ENCODE measurements at regions not wholly inside any gene's neighbourhood (a gene's known extent, or its start where the extent isn't known, plus 50 kb on each side); places are given as distances from the start of the nearest gene placed in this dataset.
A peak's percentile ranks its signal among the peaks of the same experiment; 100 is the strongest.

- no peak for TF ChIP-seq CTCF (IDR thresholded peaks at IDR 0.05; ENCODE audit: unreplicated experiment)
- Mint-ChIP-seq H3K27me3 (ENCODE audit: insufficient read depth, unreplicated experiment) (no peaks in the 10 kb centered on the region), H3K27ac (ENCODE audit: low read depth, unreplicated experiment) (no peak overlapping the region), H3K36me3 (ENCODE audit: insufficient read depth, unreplicated experiment) (peaks cover 6% of the 10 kb centered on the region), H3K4me3 (ENCODE audit: unreplicated experiment) (no peak overlapping the region), H3K9me3 (ENCODE audit: unreplicated experiment) (no peaks in the 10 kb centered on the region), H3K4me1 (ENCODE audit: insufficient read depth, unreplicated experiment) (no peaks in the 10 kb centered on the region)
- DNase-seq (ENCODE audit: unreplicated experiment) = peak; percentile 69
- BruUV-seq (replicated peaks) = no TSS peak
- intact Hi-C loops (cut with micrococcal nuclease) = no loop called here
- ChIA-PET POLR2A (no interaction called here), CTCF (interaction anchor here (0.6 kb wide), 1 partner anchor 1552 kb away, joined by 3 read pairs; no protein-coding TSS in a partner anchor)
These were observed 347.2 kb downstream of the DMAC1 start for GRCh38 chr9:7452378-7452777.

- H3K4me3 Mint-ChIP-seq (ENCODE audit: unreplicated experiment) = no peak overlapping the region
- H3K4me1 Mint-ChIP-seq (ENCODE audit: insufficient read depth, unreplicated experiment) = no peaks in the 10 kb centered on the region
- intact Hi-C loops (cut with micrococcal nuclease) = no loop called here
- no peaks in the 10 kb centered on the region for H3K27me3 Mint-ChIP-seq (ENCODE audit: insufficient read depth, unreplicated experiment)
- ChIA-PET POLR2A (interaction anchor here (0.5 kb wide), 1 partner anchor 1001 kb away, joined by 3 read pairs; no protein-coding TSS in a partner anchor), CTCF (no interaction called here)
- BruUV-seq (replicated peaks) = no TSS peak
- no peak overlapping the region for H3K27ac Mint-ChIP-seq (ENCODE audit: low read depth, unreplicated experiment)
- DNase-seq (ENCODE audit: unreplicated experiment) = no peak
- H3K36me3 Mint-ChIP-seq (ENCODE audit: insufficient read depth, unreplicated experiment) = peaks cover 6% of the 10 kb centered on the region
- no peak for TF ChIP-seq CTCF (IDR thresholded peaks at IDR 0.05; ENCODE audit: unreplicated experiment)
- no peaks in the 10 kb centered on the region for H3K9me3 Mint-ChIP-seq (ENCODE audit: unreplicated experiment)
These were observed 348.5 kb downstream of the DMAC1 start for GRCh38 chr9:7451062-7451461.

- H3K27me3 Mint-ChIP-seq (ENCODE audit: insufficient read depth, unreplicated experiment) = no peaks in the 10 kb centered on the region
- POLR2A ChIA-PET = interaction anchor here (0.6 kb wide), 1 partner anchor 41 kb away, joined by 3 read pairs; no protein-coding TSS in a partner anchor
- H3K36me3 Mint-ChIP-seq (ENCODE audit: insufficient read depth, unreplicated experiment) = peaks cover 5% of the 10 kb centered on the region
- CTCF ChIA-PET = interaction anchor here (1.8 kb wide), 1 partner anchor 41 kb away, joined by 6 read pairs; no protein-coding TSS in a partner anchor
- peaks cover 24% of the 10 kb centered on the region for H3K4me1 Mint-ChIP-seq (ENCODE audit: insufficient read depth, unreplicated experiment)
- no peaks in the 10 kb centered on the region for H3K9me3 Mint-ChIP-seq (ENCODE audit: unreplicated experiment)
- no peak overlapping the region for H3K4me3 Mint-ChIP-seq (ENCODE audit: unreplicated experiment)
- no peak overlapping the region for H3K27ac Mint-ChIP-seq (ENCODE audit: low read depth, unreplicated experiment)
- peak; percentile 23 for DNase-seq (ENCODE audit: unreplicated experiment)
- intact Hi-C loops (cut with micrococcal nuclease) = no loop called here
- no TSS peak for BruUV-seq (replicated peaks)
- no peak for TF ChIP-seq CTCF (IDR thresholded peaks at IDR 0.05; ENCODE audit: unreplicated experiment)
These were observed 356.0 kb downstream of the DMAC1 start for GRCh38 chr9:7443541-7443940.

GRCh38 chr9:7439355-7439995 is 360.1 kb downstream of the DMAC1 start:
- no peaks in the 10 kb centered on the region for H3K9me3 Mint-ChIP-seq (ENCODE audit: unreplicated experiment)
- CTCF ChIA-PET = no interaction called here
- DNase-seq (ENCODE audit: unreplicated experiment) = peak; percentile 78
- H3K27me3 Mint-ChIP-seq (ENCODE audit: insufficient read depth, unreplicated experiment) = no peaks in the 10 kb centered on the region
- H3K36me3 Mint-ChIP-seq (ENCODE audit: insufficient read depth, unreplicated experiment) = peaks cover 5% of the 10 kb centered on the region
- BruUV-seq (replicated peaks) = no TSS peak
- peaks cover 24% of the 10 kb centered on the region for H3K4me1 Mint-ChIP-seq (ENCODE audit: insufficient read depth, unreplicated experiment)
- POLR2A ChIA-PET = no interaction called here
- TF ChIP-seq CTCF (IDR thresholded peaks at IDR 0.05; ENCODE audit: unreplicated experiment) = no peak
- no peak overlapping the region for H3K27ac Mint-ChIP-seq (ENCODE audit: low read depth, unreplicated experiment)
- H3K4me3 Mint-ChIP-seq (ENCODE audit: unreplicated experiment) = no peak overlapping the region
- intact Hi-C loops (cut with micrococcal nuclease) = no loop called here
